A549 (cell line): ENCODE measurements at regions not wholly inside any gene's neighbourhood (a gene's known extent, or its start where the extent isn't known, plus 50 kb on each side); places are given as distances from the start of the nearest gene placed in this dataset.

Experiments
- ATAC-seq, 2 experiments: fragments of 200-7000 bp in 1 of 2; fragments of >200 bp in 1 of 2; cut with Nextera tagmentation in 1 of 2; cut with Tn5 transposase in 1 of 2; 3 replicates each; pipeline versions ENCODE4 v1.8.0 to v1.9.1; 2018 to 2020; ENCODE audit warnings: mild to moderate bottlenecking in 1 of 2, moderate library complexity in 1 of 2
- CTCF ChIA-PET: fragments of 300-600 bp; sonication (Branson Sonifier 250); formaldehyde crosslinking; extraction: SDS; loops from one replicate; lab custom pipeline; 2021; ENCODE audit warnings: antibody characterized with exemption, inconsistent platforms; lab: Yijun Ruan, JAX
- POLR2A ChIA-PET: fragments of 350-600 bp; formaldehyde crosslinking; extraction: SDS; loops from one replicate; lab custom pipeline; 2021; ENCODE audit warnings: antibody characterized with exemption, inconsistent platforms; lab: Yijun Ruan, JAX
- DNase-seq, 2 experiments: peaks; one replicate each; pipeline versions ENCODE4 v3.0.0 to v3.0.0-alpha.2; 2011 to 2016; ENCODE audit warnings: low read depth in 1 of 2, low spot score in 1 of 2
- FAIRE-seq: peaks from 2 replicates; lab custom pipeline; 2011; peaks lifted over from hg19 to GRCh38; lab: Jason Lieb, UNC
- H3K27ac ChIP-seq, 2 experiments: fragments of >200 bp; sonication (Bioruptor Twin); formaldehyde crosslinking; 3 replicates each; pipeline ENCODE4 v1.5.1; 2016 to 2017
- H3K4me1 ChIP-seq: fragments of >200 bp; sonication (Bioruptor Twin); formaldehyde crosslinking; 3 replicates; pipeline ENCODE4 v1.6.1; 2016
- H3K4me2 ChIP-seq: fragments of >200 bp; sonication (Bioruptor Twin); formaldehyde crosslinking; 3 replicates; pipeline ENCODE4 v1.6.1; 2016
- H3K4me3 ChIP-seq: fragments of >200 bp; sonication (Bioruptor Twin); formaldehyde crosslinking; 3 replicates; pipeline ENCODE4 v1.5.1; 2016
- H3K9me3 ChIP-seq: fragments of >200 bp; sonication (Bioruptor Twin); formaldehyde crosslinking; 3 replicates; pipeline ENCODE4 v1.6.1; 2016
- BHLHE40 ChIP-seq: IDR thresholded peaks from 2 replicates; pipeline ENCODE4 v1.6.1; 2012; ENCODE audit warnings: low read depth, low read length, inconsistent platforms
- CHD4 ChIP-seq: fragments of 200-600 bp; sonication (generic); IDR thresholded peaks from 2 replicates; pipeline ENCODE4 v1.6.1; 2016; ENCODE audit warnings: antibody characterized with exemption, mild to moderate bottlenecking, borderline replicate concordance
- CTCF ChIP-seq: fragments of >200 bp; sonication (Bioruptor Twin); formaldehyde crosslinking; IDR thresholded peaks from 3 replicates; pipeline ENCODE4 v1.5.1; 2016
- E2F6 ChIP-seq: IDR thresholded peaks from 2 replicates; pipeline ENCODE4 v1.6.1; 2012; ENCODE audit warnings: low read depth, borderline replicate concordance
- EHMT2 ChIP-seq: fragments of 200-600 bp; sonication (generic); IDR thresholded peaks from 2 replicates; pipeline ENCODE4 v1.6.1; 2016; ENCODE audit warnings: antibody characterized with exemption, low read depth, mild to moderate bottlenecking, moderate library complexity
- ESRRA ChIP-seq: fragments of 150-350 bp; IDR thresholded peaks from 2 replicates; pipeline ENCODE4 v1.6.1; 2014; ENCODE audit warnings: mild to moderate bottlenecking, low read length, borderline replicate concordance
- FOSB ChIP-seq: fragments of 250-450 bp; sonication (Bioruptor Pico); IDR thresholded peaks from 2 replicates; pipeline ENCODE4 v1.5.0; 2020; ENCODE audit warnings: mild to moderate bottlenecking, moderate library complexity
- FOSL2 ChIP-seq, 2 experiments: fragments of 450-650 bp in 1 of 2; fragments of >200 bp in 1 of 2; sonication (Bioruptor Twin) in 1 of 2; formaldehyde crosslinking; IDR thresholded peaks; 2 replicates each; pipeline versions ENCODE4 v1.5.0 to v1.6.1; 2016 to 2020; ENCODE audit warnings: mild to moderate bottlenecking in 1 of 2, moderate library complexity in 1 of 2
- FOXS1 ChIP-seq: fragments of 250-450 bp; sonication (Bioruptor Pico); IDR thresholded peaks from 2 replicates; pipeline ENCODE4 v1.5.0; 2020; ENCODE audit warnings: mild to moderate bottlenecking, moderate library complexity
- GATA3 ChIP-seq: IDR thresholded peaks from 2 replicates; pipeline ENCODE4 v1.6.1; 2012; ENCODE audit warnings: borderline replicate concordance
- HEYL ChIP-seq: fragments of 250-450 bp; sonication (Bioruptor Pico); IDR thresholded peaks from 2 replicates; pipeline ENCODE4 v1.8.0; 2021; ENCODE audit warnings: mild to moderate bottlenecking, moderate library complexity
- HMGXB4 ChIP-seq: fragments of 250-450 bp; sonication (Bioruptor Pico); IDR thresholded peaks from 2 replicates; pipeline ENCODE4 v1.5.0; 2021; ENCODE audit warnings: mild to moderate bottlenecking, moderate library complexity, borderline replicate concordance
- HOXA7 ChIP-seq: fragments of 250-450 bp; sonication (Bioruptor Pico); IDR thresholded peaks from 2 replicates; pipeline ENCODE4 v1.5.0; 2020; ENCODE audit warnings: mild to moderate bottlenecking, moderate library complexity
- HOXB13 ChIP-seq: fragments of 250-450 bp; sonication (Bioruptor Pico); IDR thresholded peaks from 2 replicates; pipeline ENCODE4 v1.5.0; 2020; ENCODE audit warnings: low read depth, mild to moderate bottlenecking, moderate library complexity
- HOXB5 ChIP-seq: fragments of 250-450 bp; sonication (Bioruptor Pico); IDR thresholded peaks from 2 replicates; pipeline ENCODE4 v1.5.0; 2020; ENCODE audit warnings: mild to moderate bottlenecking, moderate library complexity
- KDM1A ChIP-seq: fragments of 200-600 bp; sonication (generic); IDR thresholded peaks from 2 replicates; pipeline ENCODE4 v1.6.1; 2016; ENCODE audit warnings: low read depth, mild to moderate bottlenecking
- NPAS2 ChIP-seq: fragments of 250-450 bp; sonication (Bioruptor Pico); IDR thresholded peaks from 2 replicates; pipeline ENCODE4 v1.8.0; 2022; ENCODE audit warnings: mild to moderate bottlenecking, moderate library complexity, borderline replicate concordance
- PHF8 ChIP-seq: fragments of 200-600 bp; sonication (generic); IDR thresholded peaks from 2 replicates; pipeline ENCODE4 v1.6.1; 2016; ENCODE audit warnings: low read depth, mild to moderate bottlenecking, antibody characterized with exemption, moderate library complexity, borderline replicate concordance
- RCOR1 ChIP-seq: fragments of 150-350 bp; IDR thresholded peaks from 2 replicates; pipeline ENCODE4 v1.6.1; 2014; ENCODE audit warnings: antibody characterized with exemption, low read length, low read depth
- RFX5 ChIP-seq: fragments of 450-650 bp; IDR thresholded peaks from 2 replicates; pipeline ENCODE4 v1.7.1; 2014; ENCODE audit warnings: antibody characterized with exemption, mild to moderate bottlenecking, moderate library complexity
- SMC3 ChIP-seq: fragments of >200 bp; sonication (Bioruptor Twin); formaldehyde crosslinking; IDR thresholded peaks from 3 replicates; pipeline ENCODE4 v1.6.1; 2018; ENCODE audit warnings: inconsistent platforms
- SREBF2 ChIP-seq: fragments of 450-650 bp; IDR thresholded peaks from 2 replicates; pipeline ENCODE4 v1.6.1; 2014; ENCODE audit warnings: mild to moderate bottlenecking, moderate library complexity
- TP53 ChIP-seq: fragments of 250-450 bp; sonication (Bioruptor Pico); IDR thresholded peaks from 2 replicates; pipeline ENCODE4 v1.5.0; 2021; ENCODE audit warnings: mild to moderate bottlenecking, moderate library complexity
- USF2 ChIP-seq: fragments of 450-650 bp; IDR thresholded peaks from 2 replicates; pipeline ENCODE4 v1.6.1; 2014; ENCODE audit warnings: antibody characterized with exemption
- ZFP36 ChIP-seq: fragments of 450-650 bp; IDR thresholded peaks from 2 replicates; pipeline ENCODE4 v1.6.1; 2014; ENCODE audit warnings: borderline replicate concordance; ENCODE audit not compliant: partially characterized antibody
- ZSCAN20 ChIP-seq: fragments of 250-450 bp; sonication (Bioruptor Pico); IDR thresholded peaks from 2 replicates; pipeline ENCODE4 v1.8.0; 2022; ENCODE audit warnings: mild to moderate bottlenecking, moderate library complexity
- WGBS: methylation state at CpG from one replicate; pipeline ENCODE4 v1.1.6; 2017; ENCODE audit errors: missing lambda C conversion rate; 5-methylcytosine and 5-hydroxymethylcytosine counted together

GRCh38 chr14:96627811-96628775, 125.9 kb downstream of the PAPOLA start:
- H3K27ac ChIP-seq, result no peak overlapping the region
- no peak for FAIRE-seq
- ChIA-PET CTCF (interaction anchor here (0.7 kb wide), 1 partner anchor 13 kb away, joined by 3 read pairs; no protein-coding TSS in a partner anchor), POLR2A (no interaction called here)
- no peak for ATAC-seq
- H3K4me3 ChIP-seq, result no peak overlapping the region
- no peak for DNase-seq
- no peaks in the 10 kb centered on the region for H3K9me3 ChIP-seq
- TF ChIP-seq PHF8, result no peak
- TF ChIP-seq BHLHE40, result no peak
- no peak for TF ChIP-seq ZSCAN20 (CRISPR knock-in tag)
- TF ChIP-seq HOXB13 (CRISPR knock-in tag), result no peak
- no peak for TF ChIP-seq NPAS2
- TF ChIP-seq RFX5, result no peak
- TF ChIP-seq SREBF2, result no peak
- TF ChIP-seq FOSB, result no peak
- no peak for TF ChIP-seq HMGXB4 (CRISPR knock-in tag)
- no peak for TF ChIP-seq FOSL2 (IDR thresholded peaks at IDR 0.05)
- no peak for TF ChIP-seq FOSL2 (CRISPR knock-in tag; IDR thresholded peaks at IDR 0.05)
- TF ChIP-seq CHD4, result no peak
- TF ChIP-seq GATA3, result no peak
- no peak for TF ChIP-seq HOXA7 (CRISPR knock-in tag)
- no peaks in the 10 kb centered on the region for H3K4me1 ChIP-seq
- 30% methylated on average over 10 of the region's 10 CpGs for WGBS
- H3K4me2 ChIP-seq, result no peak overlapping the region

- DNase-seq, result no peak
- TF ChIP-seq KDM1A, result no peak
- no peak for TF ChIP-seq ZFP36
- no peak for TF ChIP-seq HOXB5
- TF ChIP-seq ESRRA, result no peak
- TF ChIP-seq FOSL2 (IDR thresholded peaks at IDR 0.05), result no peak
- no peak for TF ChIP-seq FOSL2 (CRISPR knock-in tag; IDR thresholded peaks at IDR 0.05)
- no peak for TF ChIP-seq HEYL
- TF ChIP-seq EHMT2, result no peak
- no peak for TF ChIP-seq TP53 (CRISPR knock-in tag)
- TF ChIP-seq HMGXB4 (CRISPR knock-in tag), result no peak
- no peak for TF ChIP-seq NPAS2
- TF ChIP-seq E2F6, result no peak
- no peak for TF ChIP-seq PHF8
- no peak for TF ChIP-seq SMC3
- TF ChIP-seq RFX5, result no peak
- TF ChIP-seq FOSB, result no peak
- no peak for TF ChIP-seq ZSCAN20 (CRISPR knock-in tag)
- no peak for TF ChIP-seq RCOR1
- no peak for TF ChIP-seq USF2
- no peak for TF ChIP-seq FOXS1 (CRISPR knock-in tag)
- no peak for TF ChIP-seq CTCF
- TF ChIP-seq, all 56 proteins: peak for 0
- ATAC-seq (no peak), FAIRE-seq (no peak)
- H3K9me3 ChIP-seq, result no peaks in the 10 kb centered on the region
- POLR2A ChIA-PET, result no interaction called here
- no peak overlapping the region for H3K4me2 ChIP-seq
- no peak overlapping the region for H3K4me3 ChIP-seq
- 35% methylated on average over 9 of the region's 9 CpGs for WGBS
- no peak overlapping the region for H3K27ac ChIP-seq
- CTCF ChIA-PET, result no interaction called here
- H3K4me1 ChIP-seq, result no peaks in the 10 kb centered on the region
Measured at GRCh38 chr14:96629082-96629481, 126.9 kb downstream of the PAPOLA start.
